GM12878 (cell line): ENCODE measurements at regions not wholly inside any gene's neighbourhood (a gene's known extent, or its start where the extent isn't known, plus 50 kb on each side); places are given as distances from the start of the nearest gene placed in this dataset.

Experiments
- ATAC-seq: fragments of 200-7000 bp; cut with Tn5 transposase; 3 replicates; pipeline ENCODE4 v1.9.1; 2020; ENCODE audit warnings: mild to moderate bottlenecking, moderate library complexity
- BruUV-seq: library from RNA; stranded (reverse); fragments of 400-500 nt; replicated peaks from 2 replicates; lab custom pipeline; 2021; lab: Mats Ljungman, UMichigan
- CTCF ChIA-PET: fragments of 300-600 bp; sonication (Branson Sonifier 250); formaldehyde crosslinking; extraction: SDS; loops from one replicate; lab custom pipeline; 2021; ENCODE audit warnings: inconsistent platforms; lab: Yijun Ruan, JAX
- POLR2A ChIA-PET: fragments of 350-600 bp; formaldehyde crosslinking; extraction: SDS; loops from one replicate; lab custom pipeline; 2021; ENCODE audit warnings: inconsistent platforms; lab: Charles Lee
- RAD21 ChIA-PET: fragments of 300-600 bp; sonication (Branson Sonifier 250); formaldehyde crosslinking; loops from one replicate; lab custom pipeline; 2023; ENCODE audit warnings: antibody characterized with exemption; ENCODE audit not compliant: unreplicated experiment; lab: Charles Lee
- SMC1A ChIA-PET: fragments of 300-600 bp; sonication (Branson Sonifier 250); formaldehyde crosslinking; loops from one replicate; lab custom pipeline; 2023; ENCODE audit not compliant: unreplicated experiment, uncharacterized antibody; lab: Charles Lee
- DNase-seq: peaks from one replicate; pipeline ENCODE4 v3.0.0-alpha.2; 2011; ENCODE audit warnings: low read depth, low spot score
- FAIRE-seq: peaks from 3 replicates; lab custom pipeline; 2011; peaks lifted over from hg19 to GRCh38; lab: Jason Lieb, UNC
- H2AFZ ChIP-seq: 2 replicates; pipeline ENCODE4 v1.6.0; 2011; ENCODE audit warnings: low read depth, low read length, control low read depth; ENCODE audit not compliant: control insufficient read depth
- H3K27ac ChIP-seq: 2 replicates; pipeline ENCODE4 v1.5.1; 2011; ENCODE audit warnings: control low read depth; ENCODE audit not compliant: control insufficient read depth, insufficient read depth
- H3K27me3 ChIP-seq, 2 experiments: replicated peaks in 1 of 2; 2 replicates each; pipeline versions ENCODE4 v1.6.0 to v1.6.1; 2011; ENCODE audit warnings: low read length in 1 of 2; ENCODE audit not compliant: control insufficient read depth in 2 of 2, insufficient read depth in 2 of 2
- H3K36me3 ChIP-seq, 2 experiments: 2 replicates each; pipeline ENCODE4 v1.5.1; 2011; ENCODE audit warnings: low read length in 1 of 2; ENCODE audit not compliant: control insufficient read depth in 2 of 2, insufficient read depth in 2 of 2
- H3K4me1 ChIP-seq: 2 replicates; pipeline ENCODE4 v1.6.1; 2011; ENCODE audit warnings: mild to moderate bottlenecking, low read length, moderate library complexity, mixed read lengths; ENCODE audit not compliant: control insufficient read depth, insufficient read depth
- H3K4me2 ChIP-seq: 2 replicates; pipeline ENCODE4 v1.6.0; 2011; ENCODE audit warnings: control low read depth; ENCODE audit not compliant: control insufficient read depth, insufficient read depth
- H3K4me3 ChIP-seq: fragments of 200-600 bp; sonication (generic); 2 replicates; pipeline ENCODE4 v1.5.1; 2016
- H3K79me2 ChIP-seq: 2 replicates; pipeline ENCODE4 v1.6.0; 2011; ENCODE audit warnings: low read length; ENCODE audit not compliant: control insufficient read depth, insufficient read depth
- H3K9ac ChIP-seq: 2 replicates; pipeline ENCODE4 v1.8.0; 2011; ENCODE audit warnings: low read length, control low read depth, mixed read lengths; ENCODE audit not compliant: control insufficient read depth, insufficient read depth
- H3K9me3 ChIP-seq: replicated peaks from 3 replicates; pipeline ENCODE4 v1.5.1; 2011; ENCODE audit warnings: mild to moderate bottlenecking, low read length; ENCODE audit not compliant: control insufficient read depth, insufficient read depth
- H4K20me1 ChIP-seq: 2 replicates; pipeline ENCODE4 v1.6.0; 2011; ENCODE audit not compliant: control insufficient read depth, insufficient read depth
- HDGF ChIP-seq: fragments of 450-650 bp; IDR thresholded peaks from 2 replicates; pipeline ENCODE4 v1.6.1; 2016; ENCODE audit warnings: antibody characterized with exemption
- NBN ChIP-seq: fragments of 450-650 bp; IDR thresholded peaks from 2 replicates; pipeline ENCODE4 v1.6.1; 2016
- POLR2AphosphoS2 ChIP-seq: IDR thresholded peaks from 2 replicates; pipeline ENCODE4 v1.6.1; 2011; ENCODE audit warnings: low read depth, mild to moderate bottlenecking, low read length, improper control_type of control experiment, moderate library complexity
- SMAD5 ChIP-seq: IDR thresholded peaks from 2 replicates; pipeline ENCODE4 v1.6.1; 2016; ENCODE audit warnings: antibody characterized with exemption, low read depth
- TAF1 ChIP-seq: IDR thresholded peaks from 2 replicates; pipeline ENCODE4 v1.6.1; 2011; ENCODE audit warnings: mild to moderate bottlenecking, low read depth, low read length, borderline replicate concordance
- TCF12 ChIP-seq: IDR thresholded peaks from 2 replicates; pipeline ENCODE4 v1.6.1; 2011; ENCODE audit warnings: low read depth, mild to moderate bottlenecking, low read length
- in situ Hi-C: fragments of 300-500 bp; cut with MboI; formaldehyde crosslinking; loops from 9 replicates; pipeline ENCODE4 v1.14.3; 2018; ENCODE audit warnings: mixed read lengths
- intact Hi-C: fragments of 100-400 bp; cut with micrococcal nuclease; formaldehyde crosslinking; loops from one replicate; pipeline ENCODE4 v1.14.2; 2022; ENCODE audit not compliant: unreplicated experiment
- TF ChIP-seq, protein P1 (sequence below), 3 experiments: IDR thresholded peaks in 2 of 3; conservative IDR thresholded peaks in 1 of 3; 2 replicates each; pipeline ENCODE4 v1.5.1; 2011; ENCODE audit warnings: low read depth in 3 of 3, low read length in 3 of 3, mild to moderate bottlenecking in 3 of 3, control low read depth in 2 of 3, moderate library complexity in 2 of 3, inconsistent platforms in 1 of 3, mixed read lengths in 1 of 3; ENCODE audit not compliant: control insufficient read depth in 2 of 3, insufficient read depth in 1 of 3; ENCODE audit errors: extremely low read depth in 1 of 3
- TF ChIP-seq, protein P2 (sequence below): fragments of 450-650 bp; IDR thresholded peaks from 2 replicates; pipeline ENCODE4 v1.6.1; 2018; ENCODE audit warnings: mild to moderate bottlenecking, low read depth, moderate library complexity; ENCODE audit not compliant: partially characterized antibody
- TF ChIP-seq, protein P3 (sequence below): IDR thresholded peaks from 2 replicates; pipeline ENCODE4 v1.6.1; 2012; ENCODE audit warnings: low read length, inconsistent platforms

DNA sequence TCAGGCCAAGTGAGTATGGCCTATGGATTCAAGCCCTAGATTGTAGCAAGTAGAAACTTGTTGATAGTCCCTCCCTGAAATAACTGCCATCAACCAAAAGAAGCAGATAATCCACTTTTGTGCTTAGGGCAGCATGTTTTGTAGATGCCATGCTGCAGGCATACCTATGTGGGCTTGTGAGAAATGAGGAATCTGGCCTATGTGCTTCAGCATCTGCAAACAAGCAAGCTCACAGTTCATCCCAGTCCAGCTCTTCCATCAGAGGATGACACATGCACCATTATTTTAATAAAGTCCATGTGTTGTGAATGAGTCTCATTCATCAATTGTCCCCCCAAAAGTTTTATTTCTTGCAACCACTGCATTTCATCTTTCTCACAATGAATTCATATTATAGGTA lies 421.9 kb upstream of the DIPK2B start:
- no TSS peak for BruUV-seq
- FAIRE-seq (no peak), DNase-seq (no peak), ATAC-seq (no peak)
- Histone ChIP-seq H3K36me3 (no peaks in the 10 kb centered on the region), H3K4me3 (no peak overlapping the region), H3K4me2 (no peak overlapping the region), H3K9ac (no peak overlapping the region), H2AFZ (no peak overlapping the region), H4K20me1 (no peaks in the 10 kb centered on the region), H3K27me3 (no peaks in the 10 kb centered on the region), H3K4me1 (no peaks in the 10 kb centered on the region), H3K27ac (no peak overlapping the region), H3K9me3 (no peaks in the 10 kb centered on the region; the same call in 2 of the 3 replicates), H3K79me2 (no peaks in the 10 kb centered on the region)
- in situ Hi-C loops (no loop called here), intact Hi-C loops (loop anchor here (5.0 kb wide), 1 partner anchor 130 kb away; no protein-coding TSS in a partner anchor)
- TF ChIP-seq NBN (no peak), POLR2AphosphoS2 (no peak), TAF1 (no peak), HDGF (no peak), TCF12 (no peak), SMAD5 (no peak)
- TF ChIP-seq, protein P1, sequence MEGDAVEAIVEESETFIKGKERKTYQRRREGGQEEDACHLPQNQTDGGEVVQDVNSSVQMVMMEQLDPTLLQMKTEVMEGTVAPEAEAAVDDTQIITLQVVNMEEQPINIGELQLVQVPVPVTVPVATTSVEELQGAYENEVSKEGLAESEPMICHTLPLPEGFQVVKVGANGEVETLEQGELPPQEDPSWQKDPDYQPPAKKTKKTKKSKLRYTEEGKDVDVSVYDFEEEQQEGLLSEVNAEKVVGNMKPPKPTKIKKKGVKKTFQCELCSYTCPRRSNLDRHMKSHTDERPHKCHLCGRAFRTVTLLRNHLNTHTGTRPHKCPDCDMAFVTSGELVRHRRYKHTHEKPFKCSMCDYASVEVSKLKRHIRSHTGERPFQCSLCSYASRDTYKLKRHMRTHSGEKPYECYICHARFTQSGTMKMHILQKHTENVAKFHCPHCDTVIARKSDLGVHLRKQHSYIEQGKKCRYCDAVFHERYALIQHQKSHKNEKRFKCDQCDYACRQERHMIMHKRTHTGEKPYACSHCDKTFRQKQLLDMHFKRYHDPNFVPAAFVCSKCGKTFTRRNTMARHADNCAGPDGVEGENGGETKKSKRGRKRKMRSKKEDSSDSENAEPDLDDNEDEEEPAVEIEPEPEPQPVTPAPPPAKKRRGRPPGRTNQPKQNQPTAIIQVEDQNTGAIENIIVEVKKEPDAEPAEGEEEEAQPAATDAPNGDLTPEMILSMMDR (IDR thresholded peaks at IDR 0.05 in 2 of 3, conservative IDR thresholded peaks at IDR 0.05 in 1 of 3; ENCODE audit: control insufficient read depth in 2 of 3, extremely low read depth in 1 of 3, insufficient read depth in 1 of 3, low read depth in 3 of 3, low read length in 3 of 3), result no peak
- TF ChIP-seq, protein P2, sequence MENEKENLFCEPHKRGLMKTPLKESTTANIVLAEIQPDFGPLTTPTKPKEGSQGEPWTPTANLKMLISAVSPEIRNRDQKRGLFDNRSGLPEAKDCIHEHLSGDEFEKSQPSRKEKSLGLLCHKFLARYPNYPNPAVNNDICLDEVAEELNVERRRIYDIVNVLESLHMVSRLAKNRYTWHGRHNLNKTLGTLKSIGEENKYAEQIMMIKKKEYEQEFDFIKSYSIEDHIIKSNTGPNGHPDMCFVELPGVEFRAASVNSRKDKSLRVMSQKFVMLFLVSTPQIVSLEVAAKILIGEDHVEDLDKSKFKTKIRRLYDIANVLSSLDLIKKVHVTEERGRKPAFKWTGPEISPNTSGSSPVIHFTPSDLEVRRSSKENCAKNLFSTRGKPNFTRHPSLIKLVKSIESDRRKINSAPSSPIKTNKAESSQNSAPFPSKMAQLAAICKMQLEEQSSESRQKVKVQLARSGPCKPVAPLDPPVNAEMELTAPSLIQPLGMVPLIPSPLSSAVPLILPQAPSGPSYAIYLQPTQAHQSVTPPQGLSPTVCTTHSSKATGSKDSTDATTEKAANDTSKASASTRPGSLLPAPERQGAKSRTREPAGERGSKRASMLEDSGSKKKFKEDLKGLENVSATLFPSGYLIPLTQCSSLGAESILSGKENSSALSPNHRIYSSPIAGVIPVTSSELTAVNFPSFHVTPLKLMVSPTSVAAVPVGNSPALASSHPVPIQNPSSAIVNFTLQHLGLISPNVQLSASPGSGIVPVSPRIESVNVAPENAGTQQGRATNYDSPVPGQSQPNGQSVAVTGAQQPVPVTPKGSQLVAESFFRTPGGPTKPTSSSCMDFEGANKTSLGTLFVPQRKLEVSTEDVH, result no peak
- TF ChIP-seq, protein P3, sequence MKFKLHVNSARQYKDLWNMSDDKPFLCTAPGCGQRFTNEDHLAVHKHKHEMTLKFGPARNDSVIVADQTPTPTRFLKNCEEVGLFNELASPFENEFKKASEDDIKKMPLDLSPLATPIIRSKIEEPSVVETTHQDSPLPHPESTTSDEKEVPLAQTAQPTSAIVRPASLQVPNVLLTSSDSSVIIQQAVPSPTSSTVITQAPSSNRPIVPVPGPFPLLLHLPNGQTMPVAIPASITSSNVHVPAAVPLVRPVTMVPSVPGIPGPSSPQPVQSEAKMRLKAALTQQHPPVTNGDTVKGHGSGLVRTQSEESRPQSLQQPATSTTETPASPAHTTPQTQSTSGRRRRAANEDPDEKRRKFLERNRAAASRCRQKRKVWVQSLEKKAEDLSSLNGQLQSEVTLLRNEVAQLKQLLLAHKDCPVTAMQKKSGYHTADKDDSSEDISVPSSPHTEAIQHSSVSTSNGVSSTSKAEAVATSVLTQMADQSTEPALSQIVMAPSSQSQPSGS, result no peak
- ChIA-PET CTCF (no interaction called here), SMC1A (no interaction called here), RAD21 (no interaction called here), POLR2A (no interaction called here)
